HG03571 (cell line): ENCODE measurements at regions not wholly inside any gene's neighbourhood (a gene's known extent, or its start where the extent isn't known, plus 50 kb on each side); places are given as distances from the start of the nearest gene placed in this dataset.

ENCODE experiments used
- ATAC-seq: cut with Tn5 transposase; IDR thresholded peaks from one replicate; pipeline ENCODE4 v1.9.1; 2021; ENCODE audit not compliant: unreplicated experiment

GRCh38 chr10:78817361-78817760 is 251.4 kb upstream of the ZMIZ1 start:
- no peak for ATAC-seq

DNA sequence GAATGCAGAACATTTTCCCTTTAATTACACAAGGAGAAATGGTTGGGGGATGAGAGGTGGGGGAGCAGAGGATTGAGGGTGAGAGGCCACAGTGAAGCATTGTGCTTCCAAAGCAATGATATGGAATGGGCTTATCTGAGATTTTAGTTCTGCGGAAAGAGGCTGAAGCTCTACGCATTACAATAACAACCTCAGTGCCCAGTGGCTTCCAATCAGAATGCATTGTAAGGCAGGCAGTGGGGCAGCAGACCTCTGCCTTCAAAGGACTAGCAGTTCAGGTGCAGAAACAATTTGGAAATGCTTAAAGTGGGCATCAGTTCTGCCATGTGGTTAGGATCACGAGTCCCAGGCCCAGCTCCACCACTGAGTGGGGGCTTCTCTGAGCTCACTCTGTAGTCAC is 251.0 kb upstream of the ZMIZ1 start:
- ATAC-seq = no peak

GRCh38 chr10:78819361-78820006 is 249.3 kb upstream of the ZMIZ1 start:
- ATAC-seq = no peak

DNA sequence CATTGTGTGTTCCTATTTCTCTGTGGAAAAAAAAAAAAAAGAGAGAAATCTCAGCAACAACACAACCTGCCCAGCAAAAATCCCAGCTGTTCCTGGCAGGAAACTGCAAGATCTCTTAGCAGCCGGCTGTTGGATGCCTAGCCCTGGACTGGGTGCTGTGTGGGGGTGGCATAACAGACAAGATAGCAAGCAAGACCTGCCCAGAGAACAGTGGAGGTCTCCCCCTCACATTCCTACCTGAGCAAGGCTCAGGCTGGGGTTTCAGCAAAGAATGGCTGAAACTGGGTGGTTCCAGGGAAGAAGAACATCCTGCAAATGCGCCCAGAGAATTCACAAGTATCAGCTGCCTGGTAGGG is 248.8 kb upstream of the ZMIZ1 start:
- ATAC-seq = no peak

DNA sequence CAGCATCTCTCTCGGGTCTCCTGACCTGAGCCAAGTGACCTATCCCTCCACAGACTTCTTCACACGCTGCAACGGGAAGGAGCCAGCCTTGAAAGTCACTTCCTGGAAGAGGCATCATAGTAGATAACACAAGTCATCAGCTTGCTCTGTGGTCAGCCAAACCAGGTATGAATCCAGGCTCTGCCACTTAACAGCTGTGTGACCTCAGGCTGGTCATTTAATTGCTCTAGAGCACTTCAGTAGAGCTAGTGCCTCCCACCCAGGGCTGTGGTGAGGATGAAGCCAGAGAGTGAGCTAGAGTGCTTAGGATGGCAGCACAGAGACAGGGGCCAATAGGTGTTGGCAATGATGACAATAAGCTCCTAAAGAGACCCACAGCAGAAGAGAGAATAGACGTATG is 247.7 kb upstream of the ZMIZ1 start:
- no peak for ATAC-seq

DNA sequence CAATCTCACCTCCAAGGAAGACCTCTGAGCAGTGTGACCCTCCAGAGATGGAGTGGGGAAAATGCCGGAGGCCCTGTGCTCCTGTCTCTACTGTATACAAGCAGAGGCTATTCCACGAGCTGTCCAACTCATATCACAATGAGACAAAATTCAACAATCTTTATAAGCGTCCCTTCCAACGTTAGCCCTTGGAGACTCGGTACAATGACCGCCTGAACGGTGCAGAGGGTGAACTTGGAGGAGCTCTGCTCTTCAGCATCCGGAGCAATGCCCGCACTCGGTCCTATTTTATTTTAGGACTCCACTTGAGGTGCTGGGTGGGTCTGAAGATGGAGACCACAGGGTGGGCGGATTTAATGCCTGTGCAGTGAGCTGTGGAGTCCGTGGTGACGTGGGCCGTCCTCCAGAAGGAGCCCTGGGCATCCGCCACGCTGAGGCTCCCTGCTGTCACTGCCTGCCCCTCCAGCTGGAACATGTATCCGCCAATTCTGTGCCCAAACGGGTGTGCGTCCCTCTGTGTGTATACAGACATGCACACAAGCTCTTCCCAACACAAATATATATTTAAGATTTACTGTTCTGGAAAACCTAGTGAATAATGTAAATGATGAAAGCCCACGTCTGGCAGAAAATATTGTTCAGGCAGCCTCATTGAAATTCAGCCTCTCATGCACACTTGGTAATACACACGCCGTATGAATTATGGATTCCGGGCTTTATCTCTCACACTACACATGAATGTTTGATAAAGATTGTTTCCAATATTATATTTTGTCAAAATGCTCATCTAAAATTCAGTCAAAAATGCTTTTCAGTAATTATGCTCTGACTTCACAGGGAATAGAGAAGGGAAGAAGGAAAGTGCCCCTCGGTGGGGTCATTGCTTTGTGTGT is 239.9 kb upstream of the ZMIZ1 start:
- no peak for ATAC-seq

DNA sequence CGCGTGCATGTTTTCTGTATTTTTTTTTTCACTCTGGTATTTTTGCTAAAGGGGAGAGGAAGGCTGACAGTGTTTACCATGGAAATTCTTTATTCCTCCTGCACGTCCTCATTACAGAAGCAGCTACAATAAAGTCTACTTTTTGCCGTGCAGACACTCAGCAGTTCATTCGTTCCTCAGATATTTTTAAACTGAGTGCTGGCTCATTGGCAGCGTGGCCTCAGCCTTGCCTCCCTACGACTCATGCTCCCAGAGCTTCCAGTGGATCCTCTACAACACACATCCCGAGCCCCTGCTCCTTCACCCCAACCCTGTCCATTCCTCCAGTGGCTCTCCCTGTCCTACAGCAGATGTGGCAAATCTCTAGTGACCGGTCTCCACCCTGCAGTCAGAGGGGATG is 239.2 kb upstream of the ZMIZ1 start:
- no peak for ATAC-seq

DNA sequence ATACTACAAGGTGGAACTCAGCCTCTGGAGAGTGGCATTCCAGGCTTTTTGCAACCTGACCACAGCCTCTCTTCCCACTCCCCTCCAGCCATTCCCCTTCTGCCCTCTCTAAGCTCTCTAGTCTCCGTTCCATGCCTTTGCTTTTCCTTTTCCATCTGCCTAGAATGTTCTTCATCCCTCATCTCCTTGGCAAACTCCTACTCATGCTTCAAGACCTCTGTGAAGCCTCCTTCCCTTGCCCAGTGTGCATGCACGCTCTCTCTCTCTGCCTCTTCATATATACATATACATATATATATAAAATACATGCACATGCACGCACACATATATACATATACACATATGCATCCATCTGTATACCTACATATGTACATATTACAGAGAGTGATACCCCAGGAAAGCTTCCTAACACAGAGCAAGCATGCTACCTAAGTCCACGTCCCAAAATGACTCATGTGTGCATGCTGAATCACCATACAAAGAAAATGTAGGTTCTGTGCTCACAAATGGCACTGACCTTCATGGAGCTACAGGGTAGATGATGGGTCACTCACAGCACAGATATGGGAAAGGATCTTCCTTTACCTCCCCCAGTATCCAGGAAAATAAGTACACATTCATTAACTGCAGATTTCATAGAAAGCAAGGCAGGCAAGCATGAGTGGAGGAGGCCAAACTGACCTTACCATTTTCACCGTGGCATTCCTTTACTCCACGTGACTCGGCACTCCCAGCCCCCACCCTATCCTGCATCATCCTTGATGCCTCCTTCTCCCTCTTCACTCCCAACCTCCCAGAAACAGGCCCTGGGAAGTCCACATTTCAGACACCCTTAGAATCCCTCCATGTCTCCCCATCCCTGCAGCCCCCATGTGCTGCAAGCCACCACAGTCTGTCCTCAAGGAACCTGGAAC is 238.4 kb upstream of the ZMIZ1 start:
- no peak for ATAC-seq

DNA sequence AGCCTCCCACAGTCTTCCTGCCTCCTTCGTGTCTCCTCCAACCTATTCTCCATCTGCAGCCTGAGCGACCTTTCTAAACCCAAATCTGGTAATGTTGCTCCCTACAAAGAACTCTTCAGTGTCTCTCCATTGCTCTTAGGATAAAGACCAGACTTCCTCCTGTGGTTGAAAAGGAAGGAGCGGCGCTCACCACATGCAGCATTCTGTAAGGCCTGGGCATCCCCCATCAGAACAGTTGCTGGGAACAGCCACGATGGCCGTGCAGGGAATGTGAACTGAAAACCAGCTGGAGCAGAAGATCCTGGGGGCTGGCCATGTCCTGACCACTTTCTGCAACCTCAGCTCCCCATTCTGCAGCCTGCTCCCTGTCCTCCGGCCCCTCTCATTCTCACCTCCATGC is 237.8 kb upstream of the ZMIZ1 start:
- ATAC-seq = no peak

DNA sequence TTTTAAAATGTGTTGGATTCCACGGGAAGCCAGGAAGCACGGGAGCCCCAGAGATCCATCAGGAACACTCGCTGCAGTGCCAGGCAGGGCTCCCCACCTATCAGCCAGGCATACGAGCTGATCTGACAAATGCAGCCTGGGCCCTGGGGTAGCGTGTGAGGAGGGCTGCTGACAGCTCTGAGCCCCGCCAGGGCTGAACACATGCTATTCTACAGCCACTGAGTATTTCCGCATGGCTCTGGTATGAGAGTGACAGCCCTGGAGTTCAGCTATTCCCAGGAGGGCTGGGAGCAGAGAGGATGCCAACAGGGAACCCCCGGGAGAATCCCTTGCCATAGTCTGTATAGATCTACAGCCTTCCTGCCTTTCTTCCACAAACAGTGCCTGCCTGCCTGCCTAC is 237.3 kb upstream of the ZMIZ1 start:
- ATAC-seq = no peak

DNA sequence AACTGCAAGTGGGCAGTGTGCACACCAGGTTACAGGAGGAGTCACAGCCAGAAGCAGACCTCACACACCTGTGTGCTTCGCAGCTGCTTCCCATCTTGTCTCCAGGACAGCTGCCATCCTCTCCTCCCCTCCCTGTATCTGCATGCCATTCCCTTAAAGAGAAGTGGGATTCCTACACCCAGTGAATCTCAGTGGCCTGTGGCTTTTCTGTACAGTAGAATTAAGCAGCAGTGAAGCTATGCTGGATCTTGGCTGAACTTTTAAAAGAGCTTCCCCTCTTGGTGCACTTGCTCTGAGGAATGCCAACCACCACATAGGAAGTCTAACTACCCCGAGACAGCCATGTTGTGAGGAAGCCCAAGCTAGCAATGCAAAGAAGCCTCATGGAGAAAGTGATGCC is 236.5 kb upstream of the ZMIZ1 start:
- ATAC-seq = no peak

GRCh38 chr10:78838141-78838657 is 230.6 kb upstream of the ZMIZ1 start:
- ATAC-seq = no peak

GRCh38 chr10:78843495-78843894 is 225.3 kb upstream of the ZMIZ1 start:
- ATAC-seq = no peak

DNA sequence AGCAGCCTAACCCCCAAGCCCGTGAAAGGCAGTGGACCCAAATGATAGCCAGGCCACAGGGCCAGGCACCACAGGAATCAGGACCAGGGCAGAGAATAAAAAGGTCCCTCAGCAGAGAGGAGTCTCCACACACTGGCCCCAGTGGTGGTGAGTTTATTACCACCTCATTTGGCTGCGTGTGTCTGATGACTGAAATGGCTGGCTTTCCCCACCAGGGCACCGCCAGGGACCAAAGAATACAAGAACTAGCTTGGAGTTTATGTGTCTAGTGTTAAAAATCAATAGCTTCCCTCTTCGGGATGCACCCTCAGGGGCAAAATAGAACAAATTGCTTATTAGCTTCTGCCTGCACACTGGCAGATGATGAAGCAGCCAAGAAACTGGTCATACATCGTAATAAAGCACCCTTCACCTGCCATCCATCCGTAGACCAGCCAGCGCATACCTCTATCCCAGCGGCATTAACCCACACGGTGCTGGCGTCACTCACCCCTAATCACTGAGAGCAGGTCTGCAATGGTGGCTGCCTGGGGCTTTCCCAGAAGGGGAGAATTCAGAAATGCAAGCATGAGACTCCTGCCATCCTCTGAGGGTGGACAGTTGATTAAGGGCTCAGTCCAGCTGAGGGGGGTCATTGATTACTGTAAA is 223.7 kb upstream of the ZMIZ1 start:
- ATAC-seq = no peak

- no peak for ATAC-seq
Observed at GRCh38 chr10:78846071-78846470, 222.7 kb upstream of the ZMIZ1 start.

DNA sequence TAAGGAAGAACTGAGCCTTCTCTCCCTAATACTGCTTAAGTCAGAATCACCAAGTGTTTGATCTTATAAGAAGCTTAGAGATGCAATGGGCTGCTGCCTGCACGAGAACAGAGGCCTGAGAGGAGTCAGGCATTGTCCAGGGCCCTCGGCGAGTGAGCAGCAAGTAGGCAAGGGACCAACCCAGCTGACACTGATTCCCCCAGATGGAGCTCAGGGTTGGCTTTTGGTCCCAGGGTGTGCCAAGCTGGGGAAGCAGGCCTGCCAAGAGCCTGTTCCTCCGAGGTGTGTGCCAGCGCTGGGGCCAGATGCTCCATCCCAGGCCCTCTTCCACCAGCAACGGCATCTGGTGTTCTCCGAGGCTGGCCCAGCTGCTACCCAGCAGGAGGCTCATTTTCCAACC is 222.0 kb upstream of the ZMIZ1 start:
- no peak for ATAC-seq

DNA sequence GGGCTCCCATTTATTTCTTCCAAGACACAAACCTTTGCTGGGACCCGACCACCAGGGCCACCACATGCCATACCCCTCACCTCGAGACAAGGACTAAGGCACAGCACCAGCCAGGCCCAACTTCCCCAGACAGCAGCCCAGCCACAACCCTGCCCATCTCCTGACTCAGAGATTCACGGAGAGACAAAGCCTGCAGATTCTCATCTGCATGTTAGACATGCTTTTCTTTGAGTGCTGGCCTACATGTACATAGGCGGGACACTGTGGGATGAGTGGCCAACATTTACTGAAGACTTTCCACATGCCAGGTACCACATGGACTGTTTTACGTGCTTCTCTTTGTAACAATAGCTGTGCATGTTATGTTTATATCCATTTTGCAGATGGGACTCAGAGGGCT is 221.3 kb upstream of the ZMIZ1 start:
- no peak for ATAC-seq

DNA sequence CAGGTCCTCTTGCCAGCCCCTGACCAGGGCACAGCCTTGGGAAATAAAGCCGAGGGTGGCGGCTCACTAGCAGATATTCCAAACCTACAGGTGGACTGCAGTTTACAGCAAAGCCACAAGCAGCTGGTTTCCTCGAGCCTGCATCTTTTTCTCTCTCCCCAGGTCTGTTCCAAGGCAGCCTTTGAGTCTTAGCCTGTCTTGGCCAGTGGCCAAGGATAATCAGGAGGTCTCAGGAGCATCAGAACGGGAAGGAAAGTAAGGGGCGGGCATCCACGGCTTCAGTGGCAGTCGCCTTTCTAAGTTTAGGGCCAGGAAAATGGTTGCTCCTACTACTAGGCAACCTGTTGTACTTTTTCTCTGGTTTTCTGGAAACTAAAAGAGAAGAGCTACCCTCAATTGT is 219.7 kb upstream of the ZMIZ1 start:
- ATAC-seq = no peak

GRCh38 chr10:78849731-78850130 is 219.0 kb upstream of the ZMIZ1 start:
- no peak for ATAC-seq

DNA sequence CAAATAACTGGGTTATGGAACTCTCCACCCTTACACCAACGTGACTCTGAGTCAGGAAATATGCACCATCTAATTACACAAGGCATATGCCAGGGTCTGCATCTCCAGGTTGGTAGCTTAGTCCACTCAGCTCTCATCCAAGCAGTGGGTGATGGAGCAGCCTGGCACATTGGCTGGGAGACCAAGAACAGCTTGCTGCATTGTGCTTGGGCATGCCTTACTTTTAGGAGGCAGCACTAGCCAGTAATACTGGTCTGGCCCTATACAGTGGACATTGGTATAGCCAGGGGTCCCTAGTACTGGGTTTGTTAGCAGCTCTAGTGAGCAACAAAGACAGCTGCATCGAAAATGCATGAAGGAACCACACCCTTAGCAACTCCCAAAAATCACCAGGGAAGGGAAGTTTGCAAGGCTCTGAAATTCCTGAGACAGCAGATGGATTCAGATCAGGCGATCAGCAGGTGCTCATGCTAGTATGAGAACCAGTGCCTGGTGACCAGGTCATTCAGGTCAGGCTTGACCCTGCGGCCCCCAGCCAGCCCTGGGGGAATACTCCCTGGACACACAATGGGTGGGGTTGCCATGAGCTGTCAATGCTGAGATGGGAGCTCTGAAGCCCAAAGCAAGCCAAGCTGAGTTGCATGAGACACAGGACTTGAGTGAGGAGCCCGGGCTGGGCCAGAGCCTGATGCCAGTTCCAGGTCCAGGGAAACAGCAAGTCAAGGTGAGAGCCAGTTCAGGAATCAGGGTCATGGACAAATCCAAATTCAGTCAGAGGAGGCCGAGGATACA is 217.9 kb upstream of the ZMIZ1 start:
- ATAC-seq = no peak
